SU-DHL-6 (cell line): ENCODE measurements at regions not wholly inside any gene's neighbourhood (a gene's known extent, or its start where the extent isn't known, plus 50 kb on each side); places are given as distances from the start of the nearest gene placed in this dataset.

Experiments used
- EZH2phosphoT487 ChIP-seq: fragments of 200-600 bp; sonication (generic), shearing (Covaris generic); conservative IDR thresholded peaks from 2 replicates; pipeline ENCODE4 v1.6.1; 2018; ENCODE audit warnings: mild to moderate bottlenecking, antibody characterized with exemption, low read length, moderate library complexity, mixed read lengths
- TF ChIP-seq, protein P1 (sequence below): fragments of 200-600 bp; sonication (generic); IDR thresholded peaks from one replicate; pipeline ENCODE4 v1.5.1; 2017; ENCODE audit warnings: antibody characterized with exemption, mild to moderate bottlenecking, low read length, moderate library complexity; ENCODE audit not compliant: insufficient read depth, poor library complexity, severe bottlenecking

DNA sequence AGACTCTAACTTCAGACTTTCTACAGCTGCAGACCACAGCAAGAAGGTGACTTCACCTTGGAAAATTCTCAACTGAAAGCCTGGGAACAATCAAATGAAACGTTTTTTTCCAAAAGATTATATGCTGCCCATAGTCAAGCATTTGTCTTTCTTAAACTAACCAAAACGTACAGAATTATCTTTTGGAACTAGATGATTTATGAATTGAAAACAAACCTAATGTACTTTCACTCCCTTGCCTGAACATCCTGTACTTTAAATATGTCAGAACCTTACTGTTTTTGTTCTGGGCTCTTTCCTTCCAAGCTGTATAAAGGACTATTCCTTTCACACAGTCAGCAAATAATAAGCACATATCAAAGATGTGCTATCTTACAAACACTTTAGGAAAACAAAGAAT lies 62.4 kb upstream of the TNFAIP3 start:
- TF ChIP-seq, protein P1, sequence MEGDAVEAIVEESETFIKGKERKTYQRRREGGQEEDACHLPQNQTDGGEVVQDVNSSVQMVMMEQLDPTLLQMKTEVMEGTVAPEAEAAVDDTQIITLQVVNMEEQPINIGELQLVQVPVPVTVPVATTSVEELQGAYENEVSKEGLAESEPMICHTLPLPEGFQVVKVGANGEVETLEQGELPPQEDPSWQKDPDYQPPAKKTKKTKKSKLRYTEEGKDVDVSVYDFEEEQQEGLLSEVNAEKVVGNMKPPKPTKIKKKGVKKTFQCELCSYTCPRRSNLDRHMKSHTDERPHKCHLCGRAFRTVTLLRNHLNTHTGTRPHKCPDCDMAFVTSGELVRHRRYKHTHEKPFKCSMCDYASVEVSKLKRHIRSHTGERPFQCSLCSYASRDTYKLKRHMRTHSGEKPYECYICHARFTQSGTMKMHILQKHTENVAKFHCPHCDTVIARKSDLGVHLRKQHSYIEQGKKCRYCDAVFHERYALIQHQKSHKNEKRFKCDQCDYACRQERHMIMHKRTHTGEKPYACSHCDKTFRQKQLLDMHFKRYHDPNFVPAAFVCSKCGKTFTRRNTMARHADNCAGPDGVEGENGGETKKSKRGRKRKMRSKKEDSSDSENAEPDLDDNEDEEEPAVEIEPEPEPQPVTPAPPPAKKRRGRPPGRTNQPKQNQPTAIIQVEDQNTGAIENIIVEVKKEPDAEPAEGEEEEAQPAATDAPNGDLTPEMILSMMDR = no peak
- no peak for TF ChIP-seq EZH2phosphoT487
